Hematopoietic multipotent progenitor cell treated with erythropoietin and hydrocortisone succinate and interleukin-3 and kit ligand, for 8 days (in vitro differentiated cells): ENCODE measurements at regions not wholly inside any gene's neighbourhood (a gene's known extent, or its start where the extent isn't known, plus 50 kb on each side); places are given as distances from the start of the nearest gene placed in this dataset.
A peak's percentile ranks its signal among the peaks of the same experiment; 100 is the strongest.
"Not testable (repeated sequence)": the region's sequence is repeated elsewhere in the genome, so short reads cannot be mapped to it uniquely, and the experiment has no call there.

Experiments
- DNase-seq: peaks from one replicate; pipeline ENCODE4 v3.0.0-alpha.2; 2015

- no peak for DNase-seq
Observed at GRCh38 chr2:78750219-78750618, 275.3 kb upstream of the REG3G start.

- DNase-seq: no peak
Observed at GRCh38 chr2:78754930-78755329, 270.6 kb upstream of the REG3G start.

GRCh38 chr2:78757191-78757590 is 268.3 kb upstream of the REG3G start:
- no peak for DNase-seq

GRCh38 chr2:78757640-78758039 is 267.9 kb upstream of the REG3G start:
- DNase-seq: no peak

GRCh38 chr2:78758765-78759164 is 266.7 kb upstream of the REG3G start:
- not testable (repeated sequence) for DNase-seq

GRCh38 chr2:78766459-78766858 is 259.0 kb upstream of the REG3G start:
- no peak for DNase-seq

- no peak for DNase-seq
Observed at GRCh38 chr2:78768016-78768415, 257.5 kb upstream of the REG3G start.

- DNase-seq: no peak
Observed at GRCh38 chr2:78775291-78775690, 250.2 kb upstream of the REG3G start.

GRCh38 chr2:78778756-78779510 is 246.6 kb upstream of the REG3G start:
- no peak for DNase-seq

- no peak for DNase-seq
Observed at GRCh38 chr2:78779761-78780160, 245.7 kb upstream of the REG3G start.

- no peak for DNase-seq
Observed at GRCh38 chr2:78780256-78780655, 245.2 kb upstream of the REG3G start.

GRCh38 chr2:78780864-78781583 is 244.5 kb upstream of the REG3G start:
- DNase-seq: no peak

GRCh38 chr2:78782196-78782595 is 243.3 kb upstream of the REG3G start:
- DNase-seq: no peak

- DNase-seq: no peak
Observed at GRCh38 chr2:78811955-78812610, 213.4 kb upstream of the REG3G start.

- no peak for DNase-seq
Observed at GRCh38 chr2:78814331-78814986, 211.0 kb upstream of the REG3G start.

- DNase-seq: no peak
Observed at GRCh38 chr2:78817430-78817829, 208.1 kb upstream of the REG3G start.

GRCh38 chr2:78832481-78832880 is 193.0 kb upstream of the REG3G start:
- DNase-seq: no peak

GRCh38 chr2:78839259-78839658 is 186.2 kb upstream of the REG3G start:
- no peak for DNase-seq

GRCh38 chr2:78840311-78840710 is 185.2 kb upstream of the REG3G start:
- not testable (repeated sequence) for DNase-seq

- DNase-seq: no peak
Observed at GRCh38 chr2:78845664-78846185, 179.8 kb upstream of the REG3G start.

- peak; percentile 10 for DNase-seq
Observed at GRCh38 chr2:78861546-78861945, 164.0 kb upstream of the REG3G start.

GRCh38 chr2:78864205-78864604 is 161.3 kb upstream of the REG3G start:
- no peak for DNase-seq

GRCh38 chr2:78865667-78866066 is 159.8 kb upstream of the REG3G start:
- DNase-seq: no peak
